WTC11 (cell line): ENCODE measurements at regions not wholly inside any gene's neighbourhood (a gene's known extent, or its start where the extent isn't known, plus 50 kb on each side); places are given as distances from the start of the nearest gene placed in this dataset.

Source experiments
- ATAC-seq: fragments of 200-7000 bp; cut with Tn5 transposase; 2 replicates; pipeline ENCODE4 v1.10.0; 2021; ENCODE audit warnings: mild to moderate bottlenecking, moderate library complexity
- CTCF ChIA-PET: fragments of 300-600 bp; sonication (Branson Sonifier 250); formaldehyde crosslinking; loops from one replicate; lab custom pipeline; 2021; ENCODE audit warnings: antibody characterized with exemption; lab: Charles Lee
- POLR2A ChIA-PET: fragments of 350-600 bp; sonication (Branson Sonifier 250); formaldehyde crosslinking; loops from one replicate; lab custom pipeline; 2021; ENCODE audit warnings: antibody characterized with exemption; lab: Charles Lee
- DNase-seq: peaks from one replicate; pipeline ENCODE4 v3.0.0; 2021; ENCODE audit warnings: low spot score
- H3K27ac Mint-ChIP-seq: 2 replicates; pipeline ENCODE4 v1.8.0; 2021; ENCODE audit warnings: mixed read lengths
- H3K27me3 Mint-ChIP-seq: 2 replicates; pipeline ENCODE4 v1.8.0; 2021; ENCODE audit warnings: low read depth, mild to moderate bottlenecking, moderate library complexity, mixed read lengths
- H3K36me3 Mint-ChIP-seq: 2 replicates; pipeline ENCODE4 v1.8.0; 2021; ENCODE audit warnings: mixed read lengths
- H3K4me1 Mint-ChIP-seq: 2 replicates; pipeline ENCODE4 v1.8.0; 2022; ENCODE audit warnings: mixed read lengths
- H3K4me3 Mint-ChIP-seq: 2 replicates; pipeline ENCODE4 v1.8.0; 2021; ENCODE audit warnings: mild to moderate bottlenecking, moderate library complexity, mixed read lengths
- H3K9me3 Mint-ChIP-seq: 2 replicates; pipeline ENCODE4 v1.8.0; 2021; ENCODE audit warnings: mixed read lengths
- CDX4 ChIP-seq: fragments of 250-450 bp; sonication (Bioruptor Pico); IDR thresholded peaks from 2 replicates; pipeline ENCODE4 v1.9.0; 2021; ENCODE audit warnings: moderate library complexity, mild to moderate bottlenecking, inconsistent platforms, borderline replicate concordance
- CREM ChIP-seq: sonication (generic); formaldehyde crosslinking; IDR thresholded peaks from 2 replicates; pipeline ENCODE4 v1.8.1; 2022; ENCODE audit warnings: mild to moderate bottlenecking, missing genetic modification reagents, moderate library complexity
- E2F4 ChIP-seq: sonication (generic); formaldehyde crosslinking; IDR thresholded peaks from 2 replicates; pipeline ENCODE4 v1.8.1; 2022; ENCODE audit warnings: low read depth, mild to moderate bottlenecking, moderate library complexity, missing genetic modification reagents, borderline replicate concordance
- ELF4 ChIP-seq: sonication (generic); formaldehyde crosslinking; IDR thresholded peaks from 2 replicates; pipeline ENCODE4 v1.8.1; 2022; ENCODE audit warnings: low read depth, mild to moderate bottlenecking, moderate library complexity, missing genetic modification reagents
- GRHL2 ChIP-seq: fragments of 250-450 bp; sonication (Bioruptor Pico); IDR thresholded peaks from 2 replicates; pipeline ENCODE4 v1.8.0; 2022; ENCODE audit warnings: mild to moderate bottlenecking, moderate library complexity; ENCODE audit not compliant: insufficient replicate concordance, severe bottlenecking
- GTF2I ChIP-seq: fragments of 250-450 bp; sonication (Bioruptor Pico); conservative IDR thresholded peaks from 2 replicates; pipeline ENCODE4 v1.4.0; 2021; ENCODE audit warnings: mild to moderate bottlenecking
- HMGA2 ChIP-seq: fragments of 250-450 bp; sonication (Bioruptor Pico); IDR thresholded peaks from 2 replicates; pipeline ENCODE4 v1.4.0; 2021; ENCODE audit warnings: mild to moderate bottlenecking, moderate library complexity
- MLX ChIP-seq: sonication (generic); formaldehyde crosslinking; IDR thresholded peaks from 2 replicates; pipeline ENCODE4 v1.8.1; 2023; ENCODE audit warnings: mild to moderate bottlenecking, missing genetic modification reagents, moderate library complexity
- MXD4 ChIP-seq: fragments of 250-450 bp; sonication (Bioruptor Pico); IDR thresholded peaks from 2 replicates; pipeline ENCODE4 v1.8.0; 2021; ENCODE audit warnings: mild to moderate bottlenecking, moderate library complexity, borderline replicate concordance
- MYBL2 ChIP-seq: sonication (generic); formaldehyde crosslinking; IDR thresholded peaks from 2 replicates; pipeline ENCODE4 v1.8.1; 2023; ENCODE audit warnings: mild to moderate bottlenecking, moderate library complexity, missing genetic modification reagents
- NR3C1 ChIP-seq: sonication (generic); formaldehyde crosslinking; conservative IDR thresholded peaks from 2 replicates; pipeline ENCODE4 v1.8.1; 2023; ENCODE audit warnings: low read depth, mild to moderate bottlenecking, missing genetic modification reagents
- RORB ChIP-seq: fragments of 250-450 bp; sonication (Bioruptor Pico); IDR thresholded peaks from 2 replicates; pipeline ENCODE4 v1.9.0; 2021; ENCODE audit warnings: mild to moderate bottlenecking
- SMAD3 ChIP-seq: sonication (generic); formaldehyde crosslinking; IDR thresholded peaks from 2 replicates; pipeline ENCODE4 v1.8.0; 2022; ENCODE audit warnings: missing genetic modification reagents, mild to moderate bottlenecking, borderline replicate concordance
- SOX15 ChIP-seq: fragments of 250-450 bp; sonication (Bioruptor Pico); IDR thresholded peaks from 2 replicates; pipeline ENCODE4 v1.9.0; 2021; ENCODE audit warnings: mild to moderate bottlenecking
- TEAD4 ChIP-seq: sonication (generic); formaldehyde crosslinking; IDR thresholded peaks from 2 replicates; pipeline ENCODE4 v1.8.0; 2022; ENCODE audit warnings: mild to moderate bottlenecking, missing genetic modification reagents
- ZNF281 ChIP-seq: sonication (generic); formaldehyde crosslinking; IDR thresholded peaks from 2 replicates; pipeline ENCODE4 v1.8.0; 2023; ENCODE audit warnings: mild to moderate bottlenecking, missing genetic modification reagents
- TF ChIP-seq, protein P1 (sequence below): fragments of 250-450 bp; sonication (Bioruptor Pico); IDR thresholded peaks from 2 replicates; pipeline ENCODE4 v2.1.2; 2022; ENCODE audit warnings: mild to moderate bottlenecking, moderate library complexity
- TF ChIP-seq, protein P2 (sequence below): fragments of 250-450 bp; sonication (Bioruptor Pico); IDR thresholded peaks from 2 replicates; pipeline ENCODE4 v1.9.0; 2021; ENCODE audit warnings: mild to moderate bottlenecking

GRCh38 chr20:37593710-37594109, 66.0 kb upstream of the BLCAP start:
- peaks cover 3% of the 10 kb centered on the region; the same call in 1 of the 2 replicates for H3K9me3 Mint-ChIP-seq
- H3K36me3 Mint-ChIP-seq = no peaks in the 10 kb centered on the region
- CTCF ChIA-PET = interaction anchor here (1.0 to 1.5 kb wide), 2 partner anchors 22 to 30 kb away, joined by 3 to 8 read pairs; no protein-coding TSS in a partner anchor
- H3K4me1 Mint-ChIP-seq = peaks cover 12% of the 10 kb centered on the region
- no peak overlapping the region for H3K27ac Mint-ChIP-seq
- DNase-seq = no peak
- H3K27me3 Mint-ChIP-seq = no peaks in the 10 kb centered on the region; the same call in 1 of the 2 replicates
- POLR2A ChIA-PET = no interaction called here
- no peak for ATAC-seq
- TF ChIP-seq E2F4 (CRISPR knock-in tag) = no peak
- no peak overlapping the region for H3K4me3 Mint-ChIP-seq

- ChIA-PET CTCF (interaction anchor here (1.1 to 1.6 kb wide), 2 partner anchors 15 to 27 kb away, joined by 5 to 6 read pairs; no protein-coding TSS in a partner anchor), POLR2A (no interaction called here)
- H3K9me3 Mint-ChIP-seq = peaks cover 6% of the 10 kb centered on the region
- no peak for TF ChIP-seq ELF4
- TF ChIP-seq MLX (CRISPR knock-in tag) = no peak
- no peak for TF ChIP-seq SMAD3 (CRISPR knock-in tag)
- no peak for TF ChIP-seq CDX4 (CRISPR knock-in tag)
- no peak for TF ChIP-seq GRHL2 (CRISPR knock-in tag)
- TF ChIP-seq, protein P1, sequence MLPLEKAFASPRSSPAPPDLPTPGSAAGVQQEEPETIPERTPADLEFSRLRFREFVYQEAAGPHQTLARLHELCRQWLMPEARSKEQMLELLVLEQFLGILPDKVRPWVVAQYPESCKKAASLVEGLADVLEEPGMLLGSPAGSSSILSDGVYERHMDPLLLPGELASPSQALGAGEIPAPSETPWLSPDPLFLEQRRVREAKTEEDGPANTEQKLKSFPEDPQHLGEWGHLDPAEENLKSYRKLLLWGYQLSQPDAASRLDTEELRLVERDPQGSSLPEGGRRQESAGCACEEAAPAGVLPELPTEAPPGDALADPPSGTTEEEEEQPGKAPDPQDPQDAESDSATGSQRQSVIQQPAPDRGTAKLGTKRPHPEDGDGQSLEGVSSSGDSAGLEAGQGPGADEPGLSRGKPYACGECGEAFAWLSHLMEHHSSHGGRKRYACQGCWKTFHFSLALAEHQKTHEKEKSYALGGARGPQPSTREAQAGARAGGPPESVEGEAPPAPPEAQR (CRISPR knock-in tag) = no peak
- no peak for TF ChIP-seq RORB
- TF ChIP-seq MXD4 (CRISPR knock-in tag) = no peak
- no peak for TF ChIP-seq MYBL2
- no peak for TF ChIP-seq CREM (CRISPR knock-in tag)
- TF ChIP-seq SOX15 (CRISPR knock-in tag) = no peak
- TF ChIP-seq, protein P2, sequence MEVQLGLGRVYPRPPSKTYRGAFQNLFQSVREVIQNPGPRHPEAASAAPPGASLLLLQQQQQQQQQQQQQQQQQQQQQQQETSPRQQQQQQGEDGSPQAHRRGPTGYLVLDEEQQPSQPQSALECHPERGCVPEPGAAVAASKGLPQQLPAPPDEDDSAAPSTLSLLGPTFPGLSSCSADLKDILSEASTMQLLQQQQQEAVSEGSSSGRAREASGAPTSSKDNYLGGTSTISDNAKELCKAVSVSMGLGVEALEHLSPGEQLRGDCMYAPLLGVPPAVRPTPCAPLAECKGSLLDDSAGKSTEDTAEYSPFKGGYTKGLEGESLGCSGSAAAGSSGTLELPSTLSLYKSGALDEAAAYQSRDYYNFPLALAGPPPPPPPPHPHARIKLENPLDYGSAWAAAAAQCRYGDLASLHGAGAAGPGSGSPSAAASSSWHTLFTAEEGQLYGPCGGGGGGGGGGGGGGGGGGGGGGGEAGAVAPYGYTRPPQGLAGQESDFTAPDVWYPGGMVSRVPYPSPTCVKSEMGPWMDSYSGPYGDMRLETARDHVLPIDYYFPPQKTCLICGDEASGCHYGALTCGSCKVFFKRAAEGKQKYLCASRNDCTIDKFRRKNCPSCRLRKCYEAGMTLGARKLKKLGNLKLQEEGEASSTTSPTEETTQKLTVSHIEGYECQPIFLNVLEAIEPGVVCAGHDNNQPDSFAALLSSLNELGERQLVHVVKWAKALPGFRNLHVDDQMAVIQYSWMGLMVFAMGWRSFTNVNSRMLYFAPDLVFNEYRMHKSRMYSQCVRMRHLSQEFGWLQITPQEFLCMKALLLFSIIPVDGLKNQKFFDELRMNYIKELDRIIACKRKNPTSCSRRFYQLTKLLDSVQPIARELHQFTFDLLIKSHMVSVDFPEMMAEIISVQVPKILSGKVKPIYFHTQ (CRISPR knock-in tag) = no peak
- TF ChIP-seq NR3C1 (CRISPR knock-in tag) = no peak
- TF ChIP-seq TEAD4 = no peak
- no peak for TF ChIP-seq ZNF281
- no peak for TF ChIP-seq GTF2I (CRISPR knock-in tag)
- TF ChIP-seq E2F4 (CRISPR knock-in tag) = no peak
- TF ChIP-seq HMGA2 (CRISPR knock-in tag) = no peak
- H3K27me3 Mint-ChIP-seq = peaks cover under 1% of the 10 kb centered on the region; the same call in 1 of the 2 replicates
- H3K4me1 Mint-ChIP-seq = no peaks in the 10 kb centered on the region
- H3K4me3 Mint-ChIP-seq = no peak overlapping the region
- H3K27ac Mint-ChIP-seq = no peak overlapping the region
- ATAC-seq (no peak), DNase-seq (no peak)
- no peaks in the 10 kb centered on the region; the same call in 1 of the 2 replicates for H3K36me3 Mint-ChIP-seq
These were observed 63.3 kb upstream of the BLCAP start for GRCh38 chr20:37590938-37591490.
